ENCODE measurements at regions not wholly inside any gene's neighbourhood (a gene's known extent, or its start where the extent isn't known, plus 50 kb on each side); places are given as distances from the start of the nearest gene placed in this dataset.

GRCh38 chr6:93059911-93060310 lies 359.4 kb downstream of the EPHA7 start:
- DNase-seq, result no peak
- TF ChIP-seq CTCF (IDR thresholded peaks at IDR 0.05; ENCODE audit: partially characterized antibody, unreplicated experiment), result no peak
- H3K9me3 Mint-ChIP-seq (ENCODE audit: unreplicated experiment), result peaks cover 3% of the 10 kb centered on the region
- H3K27me3 Mint-ChIP-seq (ENCODE audit: unreplicated experiment), result peaks cover 2% of the 10 kb centered on the region
- no peaks in the 10 kb centered on the region for H3K4me1 Mint-ChIP-seq (ENCODE audit: low read depth, unreplicated experiment)
- no peak overlapping the region for H3K4me3 Mint-ChIP-seq (ENCODE audit: unreplicated experiment)
- no peaks in the 10 kb centered on the region for H3K36me3 Mint-ChIP-seq (ENCODE audit: unreplicated experiment)
- no peak overlapping the region for H3K27ac Mint-ChIP-seq (ENCODE audit: unreplicated experiment)

- Mint-ChIP-seq H3K9me3 (ENCODE audit: unreplicated experiment) (peaks cover 3% of the 10 kb centered on the region), H3K27me3 (ENCODE audit: unreplicated experiment) (peaks cover 2% of the 10 kb centered on the region), H3K4me3 (ENCODE audit: unreplicated experiment) (no peak overlapping the region), H3K27ac (ENCODE audit: unreplicated experiment) (no peak overlapping the region), H3K4me1 (ENCODE audit: low read depth, unreplicated experiment) (no peaks in the 10 kb centered on the region), H3K36me3 (ENCODE audit: unreplicated experiment) (no peaks in the 10 kb centered on the region)
- DNase-seq, result no peak
- no peak for TF ChIP-seq CTCF (IDR thresholded peaks at IDR 0.05; ENCODE audit: partially characterized antibody, unreplicated experiment)
These were observed 361.8 kb downstream of the EPHA7 start for GRCh38 chr6:93057584-93057983.

- Mint-ChIP-seq H3K4me3 (ENCODE audit: unreplicated experiment) (no peak overlapping the region), H3K9me3 (ENCODE audit: unreplicated experiment) (no peaks in the 10 kb centered on the region), H3K27ac (ENCODE audit: unreplicated experiment) (no peak overlapping the region), H3K36me3 (ENCODE audit: unreplicated experiment) (no peaks in the 10 kb centered on the region), H3K4me1 (ENCODE audit: low read depth, unreplicated experiment) (no peaks in the 10 kb centered on the region), H3K27me3 (ENCODE audit: unreplicated experiment) (no peaks in the 10 kb centered on the region)
- no peak for DNase-seq
- no peak for TF ChIP-seq CTCF (IDR thresholded peaks at IDR 0.05; ENCODE audit: partially characterized antibody, unreplicated experiment)
These were observed 371.0 kb downstream of the EPHA7 start for GRCh38 chr6:93048381-93048780.

GRCh38 chr6:93047033-93047432 lies 372.3 kb downstream of the EPHA7 start:
- Mint-ChIP-seq H3K27ac (ENCODE audit: unreplicated experiment) (no peak overlapping the region), H3K9me3 (ENCODE audit: unreplicated experiment) (no peaks in the 10 kb centered on the region), H3K27me3 (ENCODE audit: unreplicated experiment) (no peaks in the 10 kb centered on the region), H3K4me1 (ENCODE audit: low read depth, unreplicated experiment) (no peaks in the 10 kb centered on the region), H3K4me3 (ENCODE audit: unreplicated experiment) (no peak overlapping the region), H3K36me3 (ENCODE audit: unreplicated experiment) (no peaks in the 10 kb centered on the region)
- no peak for DNase-seq
- TF ChIP-seq CTCF (IDR thresholded peaks at IDR 0.05; ENCODE audit: partially characterized antibody, unreplicated experiment), result no peak

- H3K4me3 Mint-ChIP-seq (ENCODE audit: unreplicated experiment), result no peak overlapping the region
- no peak for TF ChIP-seq CTCF (IDR thresholded peaks at IDR 0.05; ENCODE audit: partially characterized antibody, unreplicated experiment)
- H3K27ac Mint-ChIP-seq (ENCODE audit: unreplicated experiment), result no peak overlapping the region
These were observed 374.2 kb downstream of the EPHA7 start for GRCh38 chr6:93045156-93045555.

More at GRCh38 chr6:93045156-93045555, 374.2 kb downstream of the EPHA7 start:
- Mint-ChIP-seq H3K4me1 (ENCODE audit: low read depth, unreplicated experiment) (no peaks in the 10 kb centered on the region), H3K36me3 (ENCODE audit: unreplicated experiment) (no peaks in the 10 kb centered on the region), H3K27me3 (ENCODE audit: unreplicated experiment) (no peaks in the 10 kb centered on the region), H3K9me3 (ENCODE audit: unreplicated experiment) (no peaks in the 10 kb centered on the region)
- no peak for DNase-seq

Data from glutamatergic neuron (in vitro differentiated cells).